ENCODE measurements at regions not wholly inside any gene's neighbourhood (a gene's known extent, or its start where the extent isn't known, plus 50 kb on each side); places are given as distances from the start of the nearest gene placed in this dataset.
A peak's percentile ranks its signal among the peaks of the same experiment; 100 is the strongest.

- peak in 1 of 4 donors; percentile 3 for DNase-seq (ENCODE audit: low read depth in 4 of 4, low spot score in 2 of 4)
These were observed 1046.7 kb upstream of the MAP3K7 start for GRCh38 chr6:91633374-91634111.

GRCh38 chr6:91632308-91632707 is 1045.4 kb upstream of the MAP3K7 start:
- no peak for DNase-seq (ENCODE audit: low read depth in 4 of 4, low spot score in 2 of 4)

- DNase-seq (ENCODE audit: low read depth in 4 of 4, low spot score in 2 of 4), result no peak
These were observed 1044.4 kb upstream of the MAP3K7 start for GRCh38 chr6:91631227-91631626.

DNA sequence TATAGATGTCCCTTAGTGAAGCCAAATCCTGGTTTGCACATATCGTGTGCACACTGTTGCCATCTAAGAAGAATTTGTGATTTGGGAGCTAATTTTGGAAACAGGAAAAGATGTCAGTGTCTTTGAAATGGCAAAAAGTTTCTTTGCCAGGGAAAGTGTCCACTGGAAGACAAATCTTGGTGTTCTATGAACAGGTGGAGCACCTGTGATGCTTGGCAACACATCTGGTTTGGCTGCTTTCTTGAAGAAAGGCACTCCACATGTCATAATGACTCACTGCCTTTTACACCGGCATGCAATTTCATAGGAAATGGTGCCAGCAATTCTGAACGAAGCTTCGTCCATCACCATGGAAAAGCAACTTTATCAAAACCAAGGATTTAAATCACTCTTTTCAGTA is 1040.0 kb upstream of the MAP3K7 start:
- no peak for DNase-seq (ENCODE audit: low read depth in 4 of 4, low spot score in 2 of 4)

GRCh38 chr6:91613481-91613880 is 1026.6 kb upstream of the MAP3K7 start:
- DNase-seq (ENCODE audit: low read depth in 4 of 4, low spot score in 2 of 4), result no peak

DNA sequence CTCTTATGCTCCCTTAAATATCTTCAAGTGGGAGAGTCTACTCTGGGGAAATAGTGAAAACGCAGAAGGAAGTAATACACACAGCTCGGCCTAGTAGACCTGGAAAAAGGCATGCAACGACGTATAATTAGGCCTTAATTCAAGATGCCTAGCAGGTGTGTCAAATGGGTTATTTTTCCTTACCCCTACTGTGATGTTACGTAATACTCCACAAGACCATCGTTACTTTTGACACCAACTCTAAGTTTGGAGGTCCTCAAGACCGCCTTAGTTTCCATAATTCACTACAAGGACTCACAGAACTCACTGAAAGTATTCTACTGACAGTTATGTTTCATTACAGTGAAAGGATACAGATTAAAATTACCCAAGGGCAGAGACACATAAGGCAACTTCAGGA is 1024.3 kb upstream of the MAP3K7 start:
- DNase-seq (ENCODE audit: low read depth in 4 of 4, low spot score in 2 of 4), result no peak

- DNase-seq (ENCODE audit: low read depth in 4 of 4, low spot score in 2 of 4), result no peak
These were observed 1021.6 kb upstream of the MAP3K7 start for GRCh38 chr6:91608428-91608827.

DNA sequence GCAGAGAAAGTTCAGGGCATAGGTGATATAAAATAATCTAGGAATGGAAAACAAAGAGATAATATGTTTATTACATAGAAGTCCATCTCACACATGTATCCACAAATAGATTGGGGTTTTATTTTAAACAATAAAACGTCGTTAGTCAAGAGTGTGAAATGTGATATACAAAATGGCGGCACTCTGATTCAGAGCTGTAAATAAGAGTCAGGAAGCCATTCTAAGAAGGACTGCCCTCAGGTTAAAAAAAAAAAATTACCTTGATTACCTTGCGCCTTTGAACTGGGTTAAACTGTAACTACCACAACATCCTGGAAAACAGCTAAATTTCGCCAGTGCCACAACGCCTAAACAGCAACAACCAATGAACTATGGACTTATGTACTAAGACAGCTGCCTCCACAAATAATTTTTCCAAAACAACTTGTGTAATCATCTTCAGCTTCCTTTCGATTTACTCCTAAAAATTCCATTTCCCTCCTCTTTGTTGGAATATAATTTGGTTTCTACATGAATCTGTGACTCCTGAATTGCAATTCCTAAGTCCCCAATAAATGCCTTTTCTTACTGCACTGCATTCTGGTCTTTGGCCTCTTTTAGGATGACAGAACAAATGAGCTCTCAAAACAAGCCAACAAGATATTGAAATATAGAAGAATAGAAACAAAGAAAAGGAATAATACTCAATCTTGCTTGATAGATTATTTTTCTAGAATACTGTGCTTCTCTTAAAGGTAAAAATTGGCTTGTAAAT is 1019.5 kb upstream of the MAP3K7 start:
- DNase-seq (ENCODE audit: low read depth in 4 of 4, low spot score in 2 of 4), result no peak

DNA sequence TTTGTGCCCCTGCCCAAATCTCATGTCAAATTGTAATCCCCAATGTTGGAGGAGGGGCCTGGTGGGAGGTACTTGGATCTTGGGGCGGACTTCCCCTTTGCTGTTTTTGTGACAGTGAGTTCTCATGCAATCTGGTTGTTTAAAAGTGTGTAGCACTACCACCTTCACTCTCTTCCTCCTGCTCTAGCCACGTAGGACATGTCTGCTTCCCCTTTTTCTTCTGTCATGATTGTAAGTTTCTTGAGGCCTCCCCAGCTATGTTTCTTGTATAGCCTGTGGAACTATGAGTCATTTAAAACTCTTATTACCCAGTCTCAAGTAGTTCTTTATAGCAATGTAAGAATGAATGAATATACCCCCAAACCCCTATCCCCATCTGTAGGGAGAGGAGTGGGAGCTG is 1013.7 kb upstream of the MAP3K7 start:
- no peak for DNase-seq (ENCODE audit: low read depth in 4 of 4, low spot score in 2 of 4)

GRCh38 chr6:91590191-91590590 is 1003.3 kb upstream of the MAP3K7 start:
- no peak for DNase-seq (ENCODE audit: low read depth in 4 of 4, low spot score in 2 of 4)

GRCh38 chr6:91580635-91581034 is 993.8 kb upstream of the MAP3K7 start:
- DNase-seq (ENCODE audit: low read depth in 4 of 4, low spot score in 2 of 4), result no peak

DNA sequence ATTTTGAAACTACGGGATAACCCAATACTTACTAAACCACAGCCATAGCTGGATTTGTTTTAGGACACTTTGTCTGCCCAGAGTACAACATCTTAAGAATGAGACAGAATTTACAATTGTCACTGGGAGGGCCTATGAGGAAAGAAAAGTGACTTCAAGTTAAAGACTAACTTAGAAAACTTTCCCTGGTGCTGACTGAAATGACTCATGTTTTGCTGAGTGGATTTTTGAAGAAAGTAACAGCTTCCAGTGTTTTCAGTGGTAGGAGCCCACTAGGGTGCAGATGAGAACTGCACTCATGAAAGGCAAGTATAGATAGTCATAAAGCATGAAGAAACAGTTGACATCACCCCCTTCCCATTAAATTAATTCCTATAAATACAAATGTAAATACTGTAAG is 988.2 kb upstream of the MAP3K7 start:
- no peak for DNase-seq (ENCODE audit: low read depth in 4 of 4, low spot score in 2 of 4)

- no peak for DNase-seq (ENCODE audit: low read depth in 4 of 4, low spot score in 2 of 4)
These were observed 987.0 kb upstream of the MAP3K7 start for GRCh38 chr6:91573826-91574416.

DNA sequence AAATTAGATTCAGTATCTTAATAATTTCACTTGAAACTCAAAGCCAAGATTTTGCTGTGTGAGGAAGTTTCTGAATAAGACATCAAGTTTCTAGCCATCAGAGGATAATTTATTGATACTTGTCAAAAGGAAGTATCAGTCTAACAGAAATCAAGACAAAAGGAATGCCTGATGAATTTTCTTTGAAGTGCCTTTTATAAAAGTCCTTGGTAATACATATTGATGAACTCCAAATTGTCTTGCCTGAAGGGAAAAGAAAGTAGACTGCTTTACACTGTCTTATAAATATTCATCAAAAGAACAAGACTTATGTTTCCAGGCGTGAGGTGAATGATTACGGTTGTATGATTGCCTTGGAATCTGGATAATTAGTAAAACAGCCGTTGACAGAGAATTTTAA is 986.0 kb upstream of the MAP3K7 start:
- no peak for DNase-seq (ENCODE audit: low read depth in 4 of 4, low spot score in 2 of 4)

DNA sequence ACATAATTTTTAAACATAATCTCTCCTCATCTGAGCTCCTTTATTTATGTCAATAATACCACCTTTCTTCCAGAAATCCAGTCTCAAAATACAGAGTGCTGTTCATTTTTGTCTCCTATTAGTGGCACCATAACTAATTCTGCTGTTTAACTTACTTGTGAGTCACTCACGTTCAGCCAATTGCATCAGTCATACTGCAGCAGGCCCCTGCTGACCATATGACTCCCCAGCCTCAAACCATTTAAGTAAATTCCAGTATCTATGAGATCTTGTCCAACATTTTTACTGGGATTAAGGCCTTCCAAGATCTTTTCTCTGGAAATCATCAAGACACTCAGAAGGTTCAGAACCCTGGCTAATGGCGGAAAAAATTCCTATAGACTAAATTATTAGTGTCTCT is 982.2 kb upstream of the MAP3K7 start:
- no peak for DNase-seq (ENCODE audit: low read depth in 4 of 4, low spot score in 2 of 4)

- no peak for DNase-seq (ENCODE audit: low read depth in 4 of 4, low spot score in 2 of 4)
These were observed 979.6 kb upstream of the MAP3K7 start for GRCh38 chr6:91566467-91566866.

DNA sequence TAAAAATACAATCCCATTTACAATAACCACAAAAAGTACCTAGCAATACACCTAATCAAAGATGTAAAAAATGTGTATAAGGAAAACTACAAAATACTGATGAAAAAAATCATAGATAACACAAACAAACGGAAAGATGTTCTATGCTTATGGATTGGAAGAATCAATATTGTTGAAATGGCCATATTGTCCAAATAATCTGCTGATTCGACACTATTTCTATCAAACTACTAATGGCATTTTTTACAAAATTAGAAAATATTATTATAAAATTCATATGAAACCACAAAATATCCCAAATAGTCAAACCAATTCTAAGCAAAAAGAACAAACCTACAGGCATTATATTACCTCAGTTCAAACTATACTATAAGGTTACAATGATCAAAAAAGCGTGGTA is 978.3 kb upstream of the MAP3K7 start:
- DNase-seq (ENCODE audit: low read depth in 4 of 4, low spot score in 2 of 4), result no peak

DNA sequence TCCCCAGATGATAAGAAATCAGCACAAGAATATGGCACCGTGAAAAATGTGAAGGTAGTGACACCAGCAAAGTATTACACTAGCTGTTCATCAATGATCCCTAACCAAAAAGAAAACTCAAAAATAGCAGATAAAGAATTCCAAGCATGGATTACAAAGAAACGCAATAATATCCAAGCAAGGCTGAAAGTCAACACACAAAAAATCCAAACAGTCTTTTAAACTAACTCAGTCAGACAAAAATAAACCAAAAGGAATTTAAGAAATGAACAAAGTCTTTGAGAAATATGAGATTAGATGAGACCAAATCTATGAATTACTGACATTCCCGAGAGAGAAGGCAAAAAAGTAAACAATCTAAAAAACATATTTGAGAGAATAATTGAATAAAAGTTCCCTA is 976.1 kb upstream of the MAP3K7 start:
- DNase-seq (ENCODE audit: low read depth in 4 of 4, low spot score in 2 of 4), result no peak

- no peak for DNase-seq (ENCODE audit: low read depth in 4 of 4, low spot score in 2 of 4)
These were observed 973.5 kb upstream of the MAP3K7 start for GRCh38 chr6:91560409-91560808.

DNA sequence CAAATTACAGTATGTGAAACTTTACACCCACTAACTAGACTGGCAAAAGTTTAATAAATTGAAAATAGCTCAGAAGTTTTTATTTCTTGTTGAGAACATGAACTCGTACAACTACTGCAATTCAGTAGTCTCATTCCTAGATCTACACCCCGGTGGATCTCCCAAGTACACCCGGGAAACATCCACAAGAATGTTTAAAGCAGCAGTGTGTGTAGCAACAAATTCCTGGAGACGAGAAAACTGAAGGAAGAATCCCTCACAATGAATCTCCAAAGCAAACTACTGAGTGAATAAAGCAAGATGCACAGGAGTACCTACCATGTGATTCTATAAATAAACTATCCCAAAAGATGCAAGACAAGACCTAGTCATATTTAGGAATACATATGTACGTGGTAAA is 954.0 kb upstream of the MAP3K7 start:
- DNase-seq (ENCODE audit: low read depth in 4 of 4, low spot score in 2 of 4), result no peak

GRCh38 chr6:91539456-91539855 is 952.6 kb upstream of the MAP3K7 start:
- no peak for DNase-seq (ENCODE audit: low read depth in 4 of 4, low spot score in 2 of 4)

GRCh38 chr6:91538622-91539021 is 951.8 kb upstream of the MAP3K7 start:
- no peak for DNase-seq (ENCODE audit: low read depth in 4 of 4, low spot score in 2 of 4)
